Upper lobe of left lung (tissue), 4 donors: ENCODE measurements at regions not wholly inside any gene's neighbourhood (a gene's known extent, or its start where the extent isn't known, plus 50 kb on each side); places are given as distances from the start of the nearest gene placed in this dataset.

Experiments used
- EP300 ChIP-seq, 4 donors: sonication (generic); formaldehyde crosslinking; IDR thresholded peaks; one replicate each; pipeline ENCODE4 v1.5.1; 2017; ENCODE audit warnings: antibody characterized with exemption in 4 of 4, control low read depth in 2 of 4
- POLR2AphosphoS5 ChIP-seq, 2 donors: sonication (generic); formaldehyde crosslinking; IDR thresholded peaks; one replicate each; pipeline ENCODE4 v1.5.1; 2017; ENCODE audit warnings: antibody characterized with exemption in 2 of 2

DNA sequence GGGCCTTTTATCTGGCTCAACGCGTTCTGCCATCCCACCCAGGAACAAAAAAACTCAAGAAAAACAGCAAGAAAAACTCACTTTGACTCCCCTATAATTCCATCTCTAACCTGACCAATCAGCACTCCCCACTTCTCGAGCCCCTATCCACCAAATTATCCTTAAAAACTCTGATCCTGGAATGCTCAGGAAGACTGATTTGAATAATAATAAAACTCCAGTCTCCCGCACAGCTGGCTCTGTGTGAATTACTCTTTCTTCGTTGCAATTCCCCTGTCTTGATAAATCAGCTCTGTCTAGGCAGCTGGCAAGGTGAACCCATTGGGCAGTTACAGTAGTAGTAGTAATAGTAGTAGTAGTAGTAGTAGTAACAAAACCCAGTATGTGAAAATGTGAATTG is 165.7 kb upstream of the CASK start:
- TF ChIP-seq EP300 (IDR thresholded peaks at IDR 0.05) (no peak), POLR2AphosphoS5 (IDR thresholded peaks at IDR 0.05) (no peak)
